ENCODE measurements at regions not wholly inside any gene's neighbourhood (a gene's known extent, or its start where the extent isn't known, plus 50 kb on each side); places are given as distances from the start of the nearest gene placed in this dataset.
A peak's percentile ranks its signal among the peaks of the same experiment; 100 is the strongest.
"Not testable (repeated sequence)": the region's sequence is repeated elsewhere in the genome, so short reads cannot be mapped to it uniquely, and the experiment has no call there.

DNA sequence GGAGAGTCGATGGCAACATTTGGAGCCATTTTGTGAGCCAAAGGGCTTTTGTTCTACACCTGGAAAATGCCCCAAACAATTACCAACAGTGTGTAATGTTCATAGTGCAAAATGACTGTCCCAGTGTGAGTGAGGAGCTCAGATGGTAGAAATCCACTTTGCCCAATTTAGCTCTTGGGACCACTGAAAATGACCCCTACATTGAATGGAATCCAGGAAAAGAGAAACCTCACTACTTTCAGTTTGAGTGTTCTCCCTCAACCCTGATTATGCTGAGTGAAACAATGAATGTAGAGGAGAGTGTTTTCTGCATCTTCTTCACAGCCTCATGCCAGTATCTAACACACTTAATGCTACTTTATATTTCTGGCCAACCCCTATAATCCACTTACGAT lies 84.9 kb upstream of the NRN1 start:
- no peak for DNase-seq (ENCODE audit: low spot score)

DNA sequence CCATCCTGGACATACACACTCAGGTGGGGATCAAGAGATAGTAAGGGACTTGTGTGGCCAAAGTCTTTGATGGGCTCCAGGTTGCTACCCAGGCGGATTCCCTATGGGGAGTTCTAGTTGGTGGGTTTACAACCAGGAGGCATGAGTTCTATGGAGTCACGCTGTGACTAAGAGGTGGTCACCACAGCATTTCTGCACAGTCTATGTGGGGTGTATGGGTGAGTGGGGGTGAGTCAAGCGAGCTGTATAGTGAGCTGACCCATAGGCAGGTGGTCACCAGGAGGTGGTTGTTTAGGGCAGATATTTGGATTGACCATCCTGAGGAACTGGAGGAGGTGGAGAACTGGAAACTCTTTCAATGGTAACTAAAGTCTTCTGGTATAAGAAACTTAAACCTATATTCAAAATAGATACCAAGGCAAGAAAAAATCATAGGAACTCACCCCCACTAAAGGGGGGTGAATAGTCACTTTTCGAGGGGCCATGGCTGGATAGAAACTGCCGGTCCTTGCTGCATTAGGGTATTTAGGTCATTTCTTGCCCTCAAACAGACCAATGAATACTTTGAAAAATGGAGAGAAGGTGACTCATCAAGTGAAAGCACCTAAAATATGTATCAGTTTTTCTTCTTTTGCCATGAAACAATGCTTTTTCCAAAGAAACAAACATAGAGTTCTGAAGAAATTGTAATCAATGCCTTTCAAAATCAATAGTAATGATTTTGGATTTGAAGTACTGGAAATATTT lies 84.3 kb upstream of the NRN1 start:
- no peak for DNase-seq (ENCODE audit: low spot score)

DNA sequence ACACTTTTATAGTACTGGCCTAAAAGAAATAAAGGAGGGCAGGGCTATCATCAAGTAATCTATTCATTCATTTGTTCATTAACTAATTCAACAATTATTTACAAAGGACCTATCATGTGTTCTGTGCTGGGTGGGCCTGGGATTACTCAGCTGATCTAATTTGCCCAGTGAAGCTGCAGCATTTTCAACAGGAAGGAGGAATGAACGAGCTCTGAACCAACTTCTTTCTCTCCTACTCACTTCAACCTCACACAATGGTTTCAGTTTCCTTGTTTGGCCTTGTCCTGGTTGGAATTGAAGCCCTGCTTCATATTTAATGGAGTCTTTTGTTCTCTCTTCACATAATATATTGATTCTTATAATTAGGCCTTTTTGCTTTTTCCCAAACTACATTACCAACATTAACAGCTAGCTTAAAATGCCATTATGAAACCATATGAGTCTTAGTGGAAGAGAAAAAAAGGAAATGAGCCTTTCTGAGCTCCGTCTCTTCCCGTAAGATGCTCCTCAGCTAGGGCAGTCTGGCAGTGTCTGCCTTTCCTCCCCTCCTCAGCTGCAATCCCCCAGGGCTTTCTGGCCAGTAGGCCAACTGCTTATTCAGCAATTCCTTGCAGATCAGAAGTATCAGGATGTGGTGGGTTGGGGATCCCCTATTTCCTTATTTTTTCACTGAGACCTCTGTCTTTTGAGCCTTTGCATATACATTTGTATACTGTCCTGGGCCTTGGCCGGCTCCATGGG lies 79.4 kb upstream of the NRN1 start:
- DNase-seq (ENCODE audit: low spot score): no peak

DNA sequence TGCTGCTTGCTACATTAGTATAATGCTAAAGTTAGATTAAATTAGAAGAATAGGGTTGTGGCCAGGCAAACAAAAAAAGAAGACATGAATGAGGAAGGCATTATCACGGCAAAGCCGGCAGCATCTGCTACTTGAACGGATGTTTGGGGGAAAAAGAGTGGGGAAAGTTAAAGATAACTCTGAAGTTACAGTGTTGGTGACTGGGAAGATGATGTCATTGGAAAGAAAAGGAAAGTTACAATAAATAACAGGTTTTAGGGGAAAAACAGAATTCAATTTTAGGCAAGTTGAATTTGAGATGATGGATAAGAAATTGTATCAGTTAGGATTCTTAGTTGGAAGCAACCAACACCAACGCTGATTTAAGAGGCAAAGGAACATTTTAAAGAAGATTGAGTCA lies 74.2 kb upstream of the NRN1 start:
- no peak for DNase-seq (ENCODE audit: low spot score)

DNA sequence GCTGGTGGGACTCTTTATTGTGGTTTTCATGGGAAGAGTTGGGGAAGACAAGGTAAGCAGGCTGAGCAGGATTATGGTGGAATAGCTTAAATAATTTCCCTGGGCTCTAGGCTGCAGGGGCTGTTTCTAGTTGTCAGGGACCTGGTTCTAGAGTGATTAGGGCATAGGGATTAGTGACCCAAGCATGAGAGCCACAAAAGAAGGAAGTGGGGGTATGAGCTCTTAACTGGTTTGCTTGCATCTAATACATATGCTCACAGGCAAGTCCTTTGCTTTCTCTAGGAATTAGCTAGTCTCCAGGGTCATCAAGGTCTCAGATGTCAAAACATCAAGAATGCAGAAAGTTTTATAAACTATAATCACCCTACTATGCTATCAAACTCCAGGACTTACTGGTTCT lies 67.5 kb upstream of the NRN1 start:
- DNase-seq (ENCODE audit: low spot score): no peak

DNA sequence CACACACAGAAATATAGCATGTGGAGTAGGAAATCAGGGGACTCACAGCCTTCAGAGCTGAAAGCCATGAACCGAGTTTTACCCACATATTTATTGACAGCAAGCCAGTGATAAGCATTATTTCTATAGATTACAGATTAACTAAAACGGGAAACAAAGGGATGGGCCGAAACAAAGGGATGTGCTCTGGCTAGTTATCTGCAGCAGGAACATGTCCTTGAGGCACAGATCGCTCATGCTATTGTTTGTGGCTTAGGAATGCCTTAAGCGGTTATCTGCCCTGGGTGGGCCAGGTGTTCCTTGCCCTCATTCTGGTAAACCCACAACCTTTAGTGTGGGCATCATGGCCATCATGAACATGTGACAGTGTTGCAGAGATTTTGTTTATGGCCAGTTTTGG lies 61.4 kb upstream of the NRN1 start:
- DNase-seq (ENCODE audit: low spot score): not testable (repeated sequence)

DNA sequence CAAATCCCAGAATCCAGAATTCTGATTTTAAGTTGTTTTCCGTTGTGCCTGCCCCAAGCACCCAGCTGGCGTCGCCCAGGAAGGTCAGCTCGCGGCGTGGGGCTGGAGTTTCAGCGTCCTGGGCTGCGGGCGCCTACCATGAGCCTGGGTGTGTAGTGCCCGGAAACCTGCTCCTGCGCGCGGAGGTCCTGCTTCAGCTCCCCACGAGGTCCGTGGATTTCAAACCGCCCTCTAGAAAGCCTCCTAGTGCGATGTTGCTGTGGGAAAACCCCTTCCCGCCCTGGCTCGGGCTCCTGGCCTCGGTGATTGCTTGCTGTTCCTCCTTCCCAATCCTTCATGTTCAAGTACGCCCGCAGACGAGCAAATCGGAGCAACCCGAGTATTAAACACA lies 51.3 kb upstream of the NRN1 start:
- DNase-seq (ENCODE audit: low spot score): no peak

DNA sequence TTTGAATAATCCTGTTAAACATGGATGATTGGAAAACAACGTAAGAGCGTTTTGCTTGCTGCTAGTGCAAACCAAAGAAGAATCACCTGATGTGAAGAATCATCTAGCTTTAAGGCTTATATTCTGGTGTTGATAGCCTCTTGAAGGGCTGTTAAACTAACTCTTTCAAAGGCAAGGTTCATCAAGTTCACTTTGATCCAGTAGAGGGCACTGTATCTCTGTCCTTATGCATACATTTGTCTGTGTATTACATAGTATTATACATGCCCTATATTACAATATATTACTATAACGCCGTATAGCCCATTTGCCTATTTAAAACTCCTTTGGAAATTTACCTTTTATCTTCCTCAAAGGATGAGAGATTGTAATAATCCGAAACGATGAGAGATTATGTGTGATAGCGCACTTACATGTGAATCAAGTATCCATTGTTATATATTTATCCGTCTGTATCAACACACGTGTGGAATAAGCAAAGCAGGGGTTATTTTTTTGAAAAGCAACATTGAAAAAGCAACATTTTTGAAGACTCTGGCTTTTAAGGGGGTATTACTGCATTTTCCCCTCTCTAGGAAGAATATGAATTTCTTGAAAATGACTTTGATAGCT lies 50.8 kb upstream of the NRN1 start:
- DNase-seq (ENCODE audit: low spot score): peak; percentile 46
